ENCODE measurements at regions not wholly inside any gene's neighbourhood (a gene's known extent, or its start where the extent isn't known, plus 50 kb on each side); places are given as distances from the start of the nearest gene placed in this dataset.
A peak's percentile ranks its signal among the peaks of the same experiment; 100 is the strongest.
"Not testable (repeated sequence)": the region's sequence is repeated elsewhere in the genome, so short reads cannot be mapped to it uniquely, and the experiment has no call there.

DNA sequence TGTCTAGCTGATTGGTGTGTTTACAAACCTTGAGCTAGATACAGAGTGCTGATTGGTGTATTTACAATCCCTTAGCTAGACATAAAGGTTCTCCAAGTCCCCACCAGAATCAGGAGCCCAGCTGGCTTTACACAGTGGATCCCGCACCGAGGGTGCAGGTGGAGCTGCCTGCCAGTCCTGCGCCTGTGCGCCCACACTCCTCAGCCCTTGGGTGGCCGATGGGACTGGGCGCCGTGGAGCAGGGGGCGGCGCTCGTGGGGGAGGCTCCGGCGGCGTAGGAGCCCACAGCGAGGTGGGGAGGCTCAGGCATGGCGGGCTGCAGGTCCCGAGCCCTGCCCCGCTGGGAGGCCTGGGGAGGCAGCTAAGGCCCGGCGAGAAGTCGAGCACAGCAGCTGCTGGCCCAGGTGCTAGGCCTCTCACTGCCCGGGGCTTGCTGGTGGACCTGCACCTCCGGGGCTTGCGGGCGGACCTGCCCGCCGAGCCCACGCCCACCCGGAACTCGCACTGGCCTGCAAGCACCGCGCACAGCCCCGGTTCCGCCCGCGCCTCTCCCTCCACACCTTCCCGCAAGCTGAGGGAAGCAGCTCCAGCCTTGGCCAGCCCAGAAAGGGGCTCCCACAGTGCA lies 51.0 kb upstream of the CDYL start:
- DNase-seq (ENCODE audit: low read depth) = not testable (repeated sequence)

DNA sequence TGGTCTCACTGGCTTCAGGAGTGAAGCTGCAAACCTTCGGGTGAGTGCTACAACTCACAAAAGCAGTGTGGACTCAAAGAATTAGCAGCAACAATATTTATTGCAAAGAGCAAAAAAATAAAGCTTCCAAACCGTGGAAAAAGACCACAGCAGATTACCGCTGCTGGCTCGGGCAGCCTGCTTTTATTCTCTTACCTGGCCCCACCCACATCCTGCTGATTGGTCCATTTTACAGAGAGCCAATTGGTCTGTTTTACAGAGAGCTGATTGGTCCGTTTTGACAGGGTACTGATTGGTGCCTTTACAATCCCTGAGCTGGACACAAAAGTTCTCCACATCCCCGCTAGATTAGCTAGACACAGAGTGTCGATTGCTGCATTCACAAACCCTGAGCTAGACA lies 51.5 kb upstream of the CDYL start:
- DNase-seq (ENCODE audit: low read depth) = not testable (repeated sequence)

DNA sequence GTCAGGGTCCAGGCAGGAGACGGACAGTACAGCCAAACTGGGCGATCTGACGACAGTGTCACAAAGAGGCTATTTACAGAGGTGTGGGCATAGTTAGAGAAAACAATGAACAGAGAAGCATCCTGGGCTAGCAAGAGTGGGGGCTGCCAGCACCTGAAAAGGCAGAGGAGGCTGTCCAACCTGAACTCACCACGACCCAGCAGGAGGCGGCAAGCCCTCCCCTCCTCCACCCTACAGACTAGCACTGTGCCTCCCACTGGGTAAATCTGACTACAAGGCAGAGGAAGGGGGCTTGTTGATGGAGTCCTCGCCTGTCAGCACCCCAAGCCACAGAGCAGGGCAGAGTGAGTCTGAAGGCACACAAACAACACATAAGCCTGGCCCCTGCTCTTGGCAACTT lies 52.8 kb upstream of the CDYL start:
- no peak for DNase-seq (ENCODE audit: low read depth)

DNA sequence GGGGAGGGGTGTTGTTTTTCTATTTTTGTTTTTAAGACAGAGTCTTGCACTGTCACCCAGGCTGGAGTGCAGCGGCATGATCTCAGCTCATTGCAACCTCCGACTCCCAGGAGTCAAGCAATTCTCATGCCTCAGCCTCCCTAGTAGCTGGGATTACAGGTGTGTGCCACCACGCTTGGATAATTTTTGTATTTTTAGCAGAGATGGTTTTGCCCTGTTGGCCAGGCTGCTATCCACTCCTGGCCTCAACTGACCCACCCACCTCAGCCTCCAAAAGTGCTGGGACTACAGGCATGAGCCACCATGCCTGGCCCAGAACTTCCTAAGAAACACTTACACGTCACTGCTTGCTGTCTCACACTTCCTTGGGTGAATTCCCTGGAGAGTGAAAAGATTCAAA lies 54.8 kb upstream of the CDYL start:
- not testable (repeated sequence) for DNase-seq (ENCODE audit: low read depth)

DNA sequence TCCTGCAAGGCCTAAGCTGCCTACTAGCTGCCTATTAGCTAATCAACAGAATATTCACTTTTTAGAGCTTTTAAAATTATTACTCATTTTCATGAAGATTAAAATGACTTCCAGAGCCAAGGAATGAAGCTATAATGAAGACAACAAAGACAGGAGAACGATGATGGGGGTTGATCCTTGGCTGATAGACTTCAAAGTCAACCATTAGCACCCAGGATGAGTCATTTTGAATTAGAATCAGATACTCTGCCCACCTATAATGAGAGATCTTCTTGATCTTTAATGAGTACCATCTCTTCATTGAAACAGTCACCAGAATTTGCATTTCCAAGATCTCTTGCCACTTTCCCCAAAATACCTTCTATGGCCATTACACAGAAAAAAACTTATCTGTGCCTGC lies 56.7 kb upstream of the CDYL start:
- DNase-seq (ENCODE audit: low read depth) = no peak

DNA sequence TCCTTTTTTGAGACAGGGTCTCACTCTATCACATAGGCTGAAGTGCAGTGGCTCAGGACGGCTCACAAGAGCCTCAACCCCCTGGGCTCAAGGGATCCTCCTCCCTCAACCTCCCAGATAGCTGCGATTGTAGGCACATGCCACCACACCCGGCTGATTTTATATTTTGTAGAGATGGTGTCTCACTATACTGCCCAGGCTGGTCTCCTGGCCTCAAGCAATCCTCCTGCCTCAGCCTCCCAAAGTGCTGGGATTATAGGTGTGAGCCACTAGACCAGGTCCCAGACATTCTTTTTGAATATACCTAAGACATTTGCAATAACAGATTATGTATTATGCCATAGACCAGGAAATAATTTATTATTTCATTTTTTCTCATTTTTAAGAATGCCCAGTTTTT lies 58.3 kb upstream of the CDYL start:
- DNase-seq (ENCODE audit: low read depth) = no peak

DNA sequence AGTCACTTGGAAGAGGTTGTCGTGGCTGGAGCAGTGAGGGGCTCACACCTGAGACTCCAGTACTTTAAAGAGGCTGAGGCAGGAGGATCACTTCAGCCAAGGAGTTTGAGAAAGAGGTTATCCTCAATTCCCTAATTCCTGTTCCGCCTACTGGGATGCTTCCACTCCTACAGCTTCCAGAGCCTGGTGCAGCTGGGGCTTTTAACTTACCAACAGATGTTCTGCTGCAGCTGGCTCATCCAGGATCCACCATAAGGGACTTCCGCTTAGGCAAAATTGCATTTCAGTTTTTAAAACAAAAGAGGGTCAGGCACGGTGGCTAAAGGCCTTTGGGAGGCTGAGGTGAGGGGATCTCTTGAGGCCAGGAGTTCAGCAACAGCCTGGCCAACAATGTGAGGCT lies 59.1 kb upstream of the CDYL start:
- DNase-seq (ENCODE audit: low read depth) = no peak

DNA sequence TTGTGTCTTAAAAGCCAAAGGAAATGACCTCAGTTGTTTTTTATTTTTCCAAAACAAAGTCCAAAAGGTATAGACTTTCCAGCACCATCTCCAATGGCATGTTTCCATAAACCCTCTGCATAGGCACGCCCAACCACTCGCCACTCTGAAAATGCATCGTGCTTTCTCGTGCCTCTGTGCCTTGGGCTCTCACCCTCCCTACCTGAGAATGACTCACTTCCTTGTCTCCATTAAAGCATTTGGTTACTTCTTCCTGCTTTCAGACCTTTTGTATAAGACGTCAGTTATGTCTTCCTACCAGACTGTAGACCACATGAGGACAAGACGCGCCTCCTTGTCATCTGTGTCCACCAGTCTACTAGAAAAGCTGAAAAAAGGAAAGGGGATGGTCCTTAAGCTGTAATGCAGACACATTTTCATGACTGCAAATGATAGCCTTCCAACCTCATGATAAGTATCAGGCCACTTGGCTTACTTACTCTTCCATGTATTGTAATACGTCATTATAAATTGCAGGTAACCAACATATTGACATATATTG lies 61.2 kb upstream of the CDYL start:
- no peak for DNase-seq (ENCODE audit: low read depth)

DNA sequence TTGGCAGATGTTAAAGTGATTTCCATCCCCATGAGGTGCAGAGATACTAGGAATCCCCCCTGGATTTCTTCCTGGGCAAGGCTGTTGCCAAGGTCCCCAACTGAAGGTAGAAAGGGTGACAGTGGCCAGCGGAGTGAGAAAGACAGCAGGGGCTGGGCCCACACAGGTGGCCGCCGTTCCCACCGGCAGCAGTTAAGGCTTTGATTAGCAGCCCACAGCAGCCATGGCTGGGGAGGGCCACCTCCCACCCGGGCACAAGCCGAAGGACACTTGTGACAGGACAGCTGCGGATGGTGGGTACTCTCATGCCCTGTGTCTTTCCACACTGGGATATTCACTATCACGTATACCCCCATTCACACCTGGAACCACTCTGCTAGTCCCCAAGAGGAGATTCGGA lies 63.9 kb upstream of the CDYL start:
- no peak for DNase-seq (ENCODE audit: low read depth)

DNA sequence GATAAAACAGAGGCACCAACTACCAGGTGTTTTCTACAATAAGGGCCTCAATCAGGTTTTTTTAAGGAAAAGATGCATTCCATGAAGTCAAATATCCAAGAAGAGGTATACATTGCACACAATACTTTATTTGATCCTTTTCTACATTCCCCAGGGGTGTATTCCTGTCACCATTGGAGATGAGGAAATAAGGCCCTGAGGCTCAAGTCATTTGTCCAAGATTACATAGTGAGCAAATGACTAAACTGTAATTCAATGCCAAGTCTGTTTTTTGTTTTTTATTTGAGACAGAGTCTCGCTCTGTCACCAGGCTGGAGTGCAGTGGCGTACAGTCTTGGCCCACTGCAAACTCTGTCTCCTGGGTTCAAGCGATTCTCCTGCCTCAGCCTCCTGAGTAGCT lies 69.2 kb upstream of the CDYL start:
- peak; percentile 63 for DNase-seq (ENCODE audit: low read depth)

DNA sequence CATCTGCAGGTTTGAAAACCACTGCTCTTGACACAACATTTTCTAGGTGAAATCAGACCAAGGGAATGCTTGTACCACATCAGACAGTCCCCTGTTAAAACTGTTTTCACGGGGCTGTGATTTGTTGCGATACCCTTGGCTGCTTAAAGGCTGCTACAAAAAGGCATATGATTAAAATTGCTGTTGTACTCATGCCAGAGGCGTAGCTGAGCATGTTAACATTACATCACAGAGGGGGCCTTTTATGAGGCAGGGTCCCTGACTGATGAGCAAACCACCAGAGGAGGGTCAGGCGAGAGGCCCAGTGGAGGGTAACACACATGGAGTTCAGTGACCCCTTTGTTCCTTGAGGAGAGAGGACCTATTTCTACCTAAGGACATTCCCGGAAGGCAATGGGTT lies 70.4 kb upstream of the CDYL start:
- no peak for DNase-seq (ENCODE audit: low read depth)

DNA sequence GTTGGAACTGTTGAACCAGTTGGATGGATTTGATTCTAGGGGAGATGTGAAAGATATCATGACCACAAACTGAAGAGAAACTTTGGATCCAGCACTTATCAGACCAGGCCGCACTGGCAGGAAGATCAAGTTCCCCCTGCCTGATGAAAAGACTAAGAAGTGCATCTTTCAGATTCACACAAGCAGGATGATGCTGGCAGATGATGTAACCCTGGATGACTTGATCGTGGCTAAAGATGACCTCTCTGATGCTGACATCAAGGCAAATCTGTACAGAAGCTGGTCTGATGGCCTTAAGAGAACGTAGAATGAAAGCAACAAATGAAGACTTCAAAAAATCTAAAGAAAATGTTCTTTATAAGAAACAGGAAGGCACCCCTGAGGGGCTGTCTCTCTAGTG lies 72.8 kb upstream of the CDYL start:
- no peak for DNase-seq (ENCODE audit: low read depth)

DNA sequence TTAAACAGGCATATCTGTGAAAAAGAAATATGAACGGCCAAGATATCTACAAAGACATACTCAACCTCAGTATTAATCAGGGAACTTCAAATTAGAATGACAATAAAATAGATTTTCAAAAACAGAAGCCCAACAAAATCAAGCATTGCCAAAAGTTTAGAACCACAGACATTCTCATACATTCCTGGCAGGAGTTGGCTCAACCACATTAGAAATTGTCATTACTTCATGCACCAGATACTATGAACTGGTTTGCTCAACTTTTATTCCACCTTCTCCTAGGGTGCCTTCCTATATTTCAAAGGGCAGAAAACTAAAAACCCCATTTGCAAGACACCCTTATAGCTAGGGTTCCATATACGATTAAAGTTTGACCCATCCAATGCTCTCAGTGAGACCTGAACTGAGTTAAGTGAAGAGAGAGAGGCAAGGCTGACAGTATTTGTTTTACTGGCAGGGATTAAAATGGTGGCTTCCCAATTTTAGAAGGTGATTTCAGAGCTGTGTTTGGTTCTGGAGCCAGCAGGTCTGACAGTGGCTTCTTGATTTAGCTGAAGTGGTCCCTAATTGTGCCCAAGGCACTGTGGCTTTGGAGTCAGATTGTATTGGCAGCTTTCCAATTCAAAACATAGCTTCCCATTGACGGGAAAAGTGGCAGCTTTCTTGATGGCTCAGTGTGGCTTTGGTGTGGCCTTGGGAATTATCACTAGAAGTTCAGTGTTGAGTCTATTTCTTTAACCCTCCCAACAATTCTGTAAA lies 77.1 kb upstream of the CDYL start:
- DNase-seq (ENCODE audit: low read depth) = peak; percentile 28

DNA sequence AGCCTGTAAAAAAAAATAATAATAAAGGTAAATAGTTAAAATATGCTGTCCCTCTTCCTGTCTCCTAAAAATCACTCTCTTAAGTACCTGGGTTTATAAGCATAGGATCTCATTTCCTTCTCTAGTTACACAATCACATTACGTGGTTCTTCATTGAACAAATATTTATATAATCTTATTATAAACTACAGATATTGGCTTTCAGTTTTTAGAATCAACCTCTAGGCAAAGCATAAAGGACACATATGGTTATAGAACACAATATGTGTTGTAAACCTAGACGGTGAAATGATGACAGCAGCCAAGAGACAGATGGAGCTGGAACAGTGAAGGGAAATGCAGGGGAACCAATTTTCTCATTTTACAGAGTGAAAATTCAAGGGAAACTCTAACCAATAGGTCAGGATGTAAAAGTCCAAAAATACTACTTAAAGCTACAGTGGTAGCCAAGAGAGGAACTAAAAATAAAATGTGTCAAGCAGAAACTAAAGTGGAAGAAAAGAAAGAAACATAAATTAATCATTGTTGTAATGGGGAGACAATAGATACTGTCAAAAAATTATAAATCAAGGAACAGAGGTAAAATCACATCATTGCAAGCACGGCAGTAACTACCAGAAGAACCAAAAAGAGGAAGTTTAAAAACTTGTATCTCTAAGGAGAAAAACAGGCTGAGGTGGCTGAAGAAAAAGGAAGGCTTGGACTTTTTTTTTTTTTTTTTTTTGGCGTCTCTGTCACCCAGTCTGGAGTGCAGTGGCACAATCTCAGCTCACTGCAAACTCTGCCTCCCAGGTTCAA lies 82.8 kb upstream of the CDYL start:
- DNase-seq (ENCODE audit: low read depth) = no peak

DNA sequence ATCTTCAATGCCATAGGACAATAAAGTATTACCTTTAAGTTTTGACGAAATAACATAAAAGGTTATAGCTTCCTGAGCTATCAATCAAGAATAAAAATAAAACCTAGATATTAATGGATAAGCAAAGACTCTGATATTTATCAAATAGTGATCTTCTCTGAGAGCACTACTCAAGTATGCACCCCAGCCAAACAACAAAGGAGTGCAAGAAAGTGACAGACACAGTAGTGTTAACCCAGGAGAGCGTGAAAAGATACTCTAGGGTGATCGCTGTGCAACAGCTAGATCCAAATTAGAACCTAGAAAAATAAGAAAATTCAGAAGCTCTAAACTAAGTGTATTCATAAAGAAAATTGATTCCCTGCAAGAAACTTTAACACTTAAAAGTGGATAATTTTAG lies 83.5 kb upstream of the CDYL start:
- no peak for DNase-seq (ENCODE audit: low read depth)

DNA sequence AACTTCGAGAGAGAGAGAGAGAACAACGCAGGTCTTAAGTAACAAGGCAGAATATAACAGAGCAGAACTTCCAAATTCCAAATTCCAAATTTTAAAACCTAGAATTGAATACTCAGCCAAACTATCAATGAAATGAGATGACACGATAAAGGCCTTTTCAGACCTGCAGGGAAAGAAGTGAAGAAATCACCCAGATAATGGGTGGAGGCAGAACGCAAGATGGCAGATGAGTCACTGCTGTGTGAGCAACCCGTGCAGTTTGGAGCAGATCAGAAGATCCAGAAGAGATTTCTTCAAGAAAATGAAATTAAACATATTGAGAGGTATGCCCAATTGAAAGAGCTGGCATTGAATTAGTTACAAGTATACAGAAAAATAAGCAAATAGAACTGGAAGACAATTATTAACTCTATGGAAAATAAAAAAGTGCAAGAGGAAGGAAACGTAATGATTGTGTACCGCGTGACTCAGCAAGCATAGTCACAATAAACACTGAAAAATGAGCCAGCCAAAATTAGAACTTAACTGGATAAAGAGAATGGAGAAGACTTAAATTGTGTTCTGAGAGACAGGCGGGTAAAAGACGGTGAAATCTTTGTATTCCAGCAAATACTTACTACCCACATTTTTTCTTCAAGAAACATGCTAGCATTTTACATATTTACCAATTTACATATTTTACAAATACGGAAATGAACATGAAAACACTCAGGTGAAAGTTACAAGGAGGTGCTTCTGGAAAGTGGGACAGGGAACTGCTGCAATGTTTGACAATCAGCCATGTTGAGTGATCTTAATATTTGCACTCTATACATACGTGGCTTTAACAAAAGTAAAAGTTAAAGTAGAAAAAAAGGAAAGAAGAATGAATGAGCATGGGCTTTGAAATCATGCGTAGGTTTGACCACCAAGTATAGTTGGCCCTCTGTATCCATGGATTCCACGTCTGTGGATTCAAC lies 87.9 kb upstream of the CDYL start:
- peak; percentile 78 for DNase-seq (ENCODE audit: low read depth)

DNA sequence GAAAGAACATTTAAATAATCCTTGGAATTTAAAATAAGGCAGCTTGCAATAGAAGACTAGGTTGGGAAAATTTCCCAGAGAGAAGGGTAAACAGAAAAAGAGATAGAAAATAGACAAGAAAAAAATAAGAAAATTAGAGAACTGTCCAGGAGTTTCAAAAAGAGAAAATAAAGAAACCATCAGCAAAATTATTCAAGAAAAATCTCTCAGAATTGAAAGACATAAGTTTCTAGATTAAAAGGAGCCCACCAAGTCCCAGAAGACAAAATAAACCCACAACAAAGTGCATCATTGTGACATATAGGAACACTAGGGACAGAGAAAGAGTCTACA lies 88.6 kb upstream of the CDYL start:
- DNase-seq (ENCODE audit: low read depth) = no peak

DNA sequence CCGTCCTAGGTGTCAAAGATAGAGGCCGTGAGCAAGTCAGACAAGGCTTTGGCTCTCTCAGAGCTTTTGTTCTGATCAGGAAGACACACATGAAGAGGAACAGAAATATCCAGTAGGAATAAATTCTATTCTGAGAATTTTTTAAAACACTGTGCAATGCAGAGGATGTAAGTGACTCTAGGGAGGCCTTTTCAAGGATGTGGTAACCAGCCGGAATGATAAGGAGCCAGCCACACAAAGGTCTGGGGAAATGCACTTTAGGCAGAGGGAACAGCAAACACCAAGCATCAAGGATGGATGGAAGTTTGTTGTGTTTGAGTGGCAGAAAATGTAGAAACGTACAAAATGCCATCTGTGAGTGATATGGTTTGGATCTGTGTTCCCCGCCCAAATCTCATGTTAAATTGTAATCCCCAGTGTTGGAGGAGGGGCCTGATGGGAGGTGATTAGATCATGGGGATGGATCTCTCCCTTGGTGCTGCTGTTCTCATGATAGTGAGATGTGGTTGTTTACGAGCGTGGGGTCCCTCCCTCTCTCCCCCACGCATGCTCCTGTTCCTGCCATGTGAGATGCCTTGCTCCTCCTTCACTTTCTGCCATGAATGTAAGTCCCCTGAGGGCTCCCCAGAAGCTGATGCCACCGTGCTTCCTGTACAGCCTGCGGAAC lies 93.6 kb upstream of the CDYL start:
- DNase-seq (ENCODE audit: low read depth) = no peak

DNA sequence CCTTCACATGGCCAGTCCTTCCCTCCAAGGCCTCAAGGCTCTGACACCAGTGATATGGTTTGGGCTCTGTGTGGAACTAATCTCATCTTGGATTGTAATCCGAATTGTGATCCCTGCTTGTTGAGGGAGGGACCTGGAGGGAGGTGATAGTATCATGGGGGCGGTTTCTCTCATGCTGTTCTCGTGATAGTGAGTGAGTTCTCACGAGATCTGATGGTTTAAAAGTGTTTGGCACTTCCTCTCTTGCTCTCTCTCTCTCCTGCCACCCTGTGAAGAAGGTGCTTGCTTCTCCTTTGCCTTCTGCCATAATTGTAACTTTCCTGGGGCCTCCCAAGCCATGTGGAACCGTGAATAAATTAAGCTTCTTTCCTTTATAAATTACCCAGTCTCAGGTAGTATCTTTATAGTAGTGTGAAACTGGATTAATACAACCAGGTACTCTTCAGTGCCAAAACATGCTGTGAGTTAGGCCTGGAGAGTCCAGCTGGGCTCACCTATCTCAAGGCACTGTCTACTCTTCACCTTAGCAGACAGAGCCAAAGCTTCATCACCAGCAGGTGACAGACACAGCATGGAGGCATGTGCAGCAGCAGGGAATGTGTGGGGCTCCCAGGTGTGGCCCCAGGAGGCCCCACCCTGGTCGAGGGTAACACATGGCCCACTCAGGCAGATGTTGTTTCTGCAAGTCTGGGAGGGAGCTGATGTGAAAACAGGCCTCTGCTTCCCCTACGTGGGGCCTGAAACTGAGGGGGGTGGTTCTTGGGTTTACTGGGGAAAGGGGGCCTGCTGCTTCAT lies 97.5 kb upstream of the CDYL start:
- DNase-seq (ENCODE audit: low read depth) = no peak

DNA sequence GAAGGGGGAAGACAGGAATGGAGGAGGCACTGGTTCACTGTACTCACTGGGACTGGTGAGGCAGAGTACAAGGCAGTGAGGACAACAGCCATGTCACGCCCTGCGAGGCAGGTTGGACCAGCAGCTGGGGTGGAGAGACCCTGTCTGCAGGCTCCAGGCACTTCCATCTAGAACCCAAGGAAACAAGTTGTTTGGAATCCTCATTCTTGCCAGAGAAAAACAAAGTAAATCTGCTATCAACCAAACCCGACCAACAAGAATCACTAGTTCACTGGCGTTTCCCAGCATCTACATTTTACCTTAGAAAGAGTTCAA lies 98.5 kb upstream of the CDYL start:
- no peak for DNase-seq (ENCODE audit: low read depth)
